ENCODE measurements at regions not wholly inside any gene's neighbourhood (a gene's known extent, or its start where the extent isn't known, plus 50 kb on each side); places are given as distances from the start of the nearest gene placed in this dataset.

- in situ Hi-C loops (cut with HindIII; ENCODE audit: low pct_ligation_motif_present, low sequenced_read_pairs) = no loop called here
Observed at GRCh38 chr14:53824061-53824460, 132.6 kb downstream of the BMP4 start.

DNA sequence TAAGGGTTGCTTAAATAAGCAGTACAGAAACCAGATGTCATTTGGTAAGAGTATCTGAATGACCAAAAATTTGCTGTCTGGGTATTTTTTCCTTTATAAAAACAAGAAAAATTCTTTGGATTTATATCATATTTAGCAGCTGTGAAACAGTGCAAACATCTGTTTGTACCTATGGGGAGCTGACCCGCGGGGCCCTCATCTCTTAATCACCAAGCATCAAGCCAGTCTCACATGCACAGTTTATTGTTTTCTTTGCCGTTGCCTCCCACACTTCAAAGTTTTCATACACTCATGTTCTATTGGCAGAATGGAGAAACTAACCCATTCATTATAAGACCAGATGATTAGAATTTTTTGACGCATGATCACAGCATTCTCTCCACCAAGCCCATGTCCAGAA, 142.2 kb downstream of the BMP4 start:
- no peak for DNase-seq

More at GRCh38 chr14:53824061-53824460, 132.6 kb downstream of the BMP4 start:
- no peak overlapping the region for H3K4me3 ChIP-seq (ENCODE audit: low read depth, low read length)
- TF ChIP-seq CTCF (IDR thresholded peaks at IDR 0.05; ENCODE audit: low read depth, low read length, missing control alignments) = no peak
- DNase-seq = no peak
- H3K27me3 ChIP-seq (replicated peaks) = no peaks in the 10 kb centered on the region
- no peaks in the 10 kb centered on the region for H3K36me3 ChIP-seq (replicated peaks)
- no peak overlapping the region for H3K27ac ChIP-seq

DNA sequence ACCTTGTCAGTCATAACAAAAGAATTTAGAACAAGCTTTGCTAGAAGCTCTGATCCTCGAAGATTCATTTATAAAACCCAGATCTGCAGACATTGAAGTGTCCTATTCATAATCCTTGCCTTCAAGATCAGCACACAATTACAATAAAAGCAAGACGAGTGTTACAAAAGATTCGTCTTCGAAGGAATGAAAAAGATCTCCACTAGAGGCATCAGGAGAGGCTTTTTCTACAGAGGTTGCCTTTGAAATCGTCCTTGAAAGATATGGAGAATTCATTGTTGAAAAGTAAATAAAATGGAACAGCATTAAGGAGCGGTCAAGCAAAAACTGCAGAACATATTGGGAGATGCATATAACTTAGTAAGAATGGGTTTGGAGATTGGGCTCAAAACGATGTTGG, 146.4 kb downstream of the BMP4 start:
- in situ Hi-C loops (cut with HindIII; ENCODE audit: low pct_ligation_motif_present, low sequenced_read_pairs) = no loop called here
- H3K36me3 ChIP-seq (replicated peaks) = no peaks in the 10 kb centered on the region
- no peak overlapping the region for H3K27ac ChIP-seq
- TF ChIP-seq CTCF (IDR thresholded peaks at IDR 0.05; ENCODE audit: low read depth, low read length, missing control alignments) = no peak
- no peaks in the 10 kb centered on the region for H3K27me3 ChIP-seq (replicated peaks)
- DNase-seq = no peak
- H3K4me3 ChIP-seq (ENCODE audit: low read depth, low read length) = no peak overlapping the region

More for the DNA sequence above, 142.2 kb downstream of the BMP4 start:
- H3K27ac ChIP-seq = no peak overlapping the region
- H3K36me3 ChIP-seq (replicated peaks) = no peaks in the 10 kb centered on the region
- TF ChIP-seq CTCF (IDR thresholded peaks at IDR 0.05; ENCODE audit: low read depth, low read length, missing control alignments) = no peak
- H3K4me3 ChIP-seq (ENCODE audit: low read depth, low read length) = no peak overlapping the region
- no peaks in the 10 kb centered on the region for H3K27me3 ChIP-seq (replicated peaks)
- in situ Hi-C loops (cut with HindIII; ENCODE audit: low pct_ligation_motif_present, low sequenced_read_pairs) = no loop called here

DNA sequence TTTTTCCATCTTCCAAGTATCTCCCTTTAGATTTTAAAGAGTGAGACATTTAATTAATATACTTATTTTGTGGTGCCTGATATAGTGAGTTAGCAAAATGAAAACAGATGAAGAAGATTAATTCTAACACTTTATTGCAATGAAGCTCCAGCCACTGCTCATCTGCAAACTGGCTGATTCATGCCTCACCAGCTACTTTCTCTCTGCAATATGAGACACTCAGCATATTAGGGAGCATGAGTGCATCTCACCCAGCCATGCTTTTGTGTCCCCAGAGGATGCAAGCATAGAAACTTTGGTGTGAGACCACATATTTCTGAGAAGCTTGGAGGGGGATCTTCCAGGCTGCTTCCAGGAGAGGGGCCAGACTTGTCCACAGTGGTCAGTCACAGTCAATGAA, 148.6 kb downstream of the BMP4 start:
- TF ChIP-seq CTCF (IDR thresholded peaks at IDR 0.05; ENCODE audit: low read depth, low read length, missing control alignments) = no peak
- H3K27me3 ChIP-seq (replicated peaks) = no peaks in the 10 kb centered on the region
- no peak for DNase-seq
- H3K27ac ChIP-seq = no peak overlapping the region
- no peak overlapping the region for H3K4me3 ChIP-seq (ENCODE audit: low read depth, low read length)
- in situ Hi-C loops (cut with HindIII; ENCODE audit: low pct_ligation_motif_present, low sequenced_read_pairs) = no loop called here
- no peaks in the 10 kb centered on the region for H3K36me3 ChIP-seq (replicated peaks)

DNA sequence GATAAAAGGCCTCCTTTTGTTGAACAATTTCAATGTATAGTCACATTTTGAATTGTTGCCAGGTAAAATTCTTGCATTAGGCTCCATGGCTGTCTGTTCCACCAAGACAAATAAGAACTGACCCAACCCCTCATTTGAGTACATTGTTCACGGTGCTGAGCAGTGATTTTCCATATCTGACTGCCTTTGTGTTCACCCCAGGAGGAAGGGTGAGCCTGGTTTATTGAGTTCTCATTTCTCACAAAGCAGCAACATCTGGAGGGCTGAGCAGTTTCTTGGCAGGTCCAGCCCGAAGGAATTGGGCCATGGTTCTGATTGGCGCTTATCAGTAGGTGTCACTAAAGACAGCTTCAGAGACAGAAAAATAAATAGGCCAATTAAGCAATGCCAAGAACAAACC, 149.1 kb downstream of the BMP4 start:
- Histone ChIP-seq H3K27me3 (replicated peaks) (no peaks in the 10 kb centered on the region), H3K36me3 (replicated peaks) (no peaks in the 10 kb centered on the region), H3K27ac (no peak overlapping the region), H3K4me3 (ENCODE audit: low read depth, low read length) (no peak overlapping the region)
- in situ Hi-C loops (cut with HindIII; ENCODE audit: low pct_ligation_motif_present, low sequenced_read_pairs) = no loop called here
- DNase-seq = no peak
- no peak for TF ChIP-seq CTCF (IDR thresholded peaks at IDR 0.05; ENCODE audit: low read depth, low read length, missing control alignments)

- no peak for TF ChIP-seq CTCF (IDR thresholded peaks at IDR 0.05; ENCODE audit: low read depth, low read length, missing control alignments)
- no peak for DNase-seq
- Histone ChIP-seq H3K27me3 (replicated peaks) (no peaks in the 10 kb centered on the region), H3K36me3 (replicated peaks) (no peaks in the 10 kb centered on the region), H3K4me3 (ENCODE audit: low read depth, low read length) (no peak overlapping the region), H3K27ac (no peak overlapping the region)
- in situ Hi-C loops (cut with HindIII; ENCODE audit: low pct_ligation_motif_present, low sequenced_read_pairs) = no loop called here
Observed at GRCh38 chr14:53807108-53807507, 149.5 kb downstream of the BMP4 start.
